ENCODE measurements at regions not wholly inside any gene's neighbourhood (a gene's known extent, or its start where the extent isn't known, plus 50 kb on each side); places are given as distances from the start of the nearest gene placed in this dataset.
"Not testable (repeated sequence)": the region's sequence is repeated elsewhere in the genome, so short reads cannot be mapped to it uniquely, and the experiment has no call there.

- no peak overlapping the region for H3K27ac ChIP-seq (ENCODE audit: low read depth, low read length)
- H3K9ac ChIP-seq (ENCODE audit: low read length): no peak overlapping the region
- no peaks in the 10 kb centered on the region for H3K27me3 ChIP-seq (ENCODE audit: control insufficient read depth in 1 of 2, insufficient read depth in 2 of 2, low read length in 2 of 2)
- H3K4me1 ChIP-seq (ENCODE audit: insufficient read depth, low read length): no peaks in the 10 kb centered on the region
- no peaks in the 10 kb centered on the region for H3K9me3 ChIP-seq (ENCODE audit: low read length)
- H3K36me3 ChIP-seq (ENCODE audit: insufficient read depth, low read length): no peaks in the 10 kb centered on the region
- no peak overlapping the region for H3K4me3 ChIP-seq (ENCODE audit: low read depth in 1 of 2, low read length in 2 of 2)
Observed at GRCh38 chr5:74394916-74395880, 245.3 kb downstream of the ENC1 start.

GRCh38 chr5:74394528-74394915 lies 246.0 kb downstream of the ENC1 start:
- no peaks in the 10 kb centered on the region for H3K9me3 ChIP-seq (ENCODE audit: low read length)
- H3K9ac ChIP-seq (ENCODE audit: low read length): no peak overlapping the region
- H3K27me3 ChIP-seq (ENCODE audit: control insufficient read depth in 1 of 2, insufficient read depth in 2 of 2, low read length in 2 of 2): no peaks in the 10 kb centered on the region
- H3K36me3 ChIP-seq (ENCODE audit: insufficient read depth, low read length): no peaks in the 10 kb centered on the region
- H3K4me3 ChIP-seq (ENCODE audit: low read depth in 1 of 2, low read length in 2 of 2): no peak overlapping the region
- no peak overlapping the region for H3K27ac ChIP-seq (ENCODE audit: low read depth, low read length)
- H3K4me1 ChIP-seq (ENCODE audit: insufficient read depth, low read length): no peaks in the 10 kb centered on the region

GRCh38 chr5:74393943-74394342 lies 246.6 kb downstream of the ENC1 start:
- Histone ChIP-seq H3K36me3 (ENCODE audit: insufficient read depth, low read length) (no peaks in the 10 kb centered on the region), H3K27me3 (ENCODE audit: control insufficient read depth in 1 of 2, insufficient read depth in 2 of 2, low read length in 2 of 2) (no peaks in the 10 kb centered on the region), H3K27ac (ENCODE audit: low read depth, low read length) (no peak overlapping the region), H3K9me3 (ENCODE audit: low read length) (no peaks in the 10 kb centered on the region), H3K9ac (ENCODE audit: low read length) (no peak overlapping the region), H3K4me1 (ENCODE audit: insufficient read depth, low read length) (no peaks in the 10 kb centered on the region), H3K4me3 (ENCODE audit: low read depth in 1 of 2, low read length in 2 of 2) (no peak overlapping the region)

- H3K4me1 ChIP-seq (ENCODE audit: insufficient read depth, low read length): no peaks in the 10 kb centered on the region
- no peaks in the 10 kb centered on the region for H3K27me3 ChIP-seq (ENCODE audit: control insufficient read depth in 1 of 2, insufficient read depth in 2 of 2, low read length in 2 of 2)
- no peak overlapping the region for H3K4me3 ChIP-seq (ENCODE audit: low read depth in 1 of 2, low read length in 2 of 2)
- H3K27ac ChIP-seq (ENCODE audit: low read depth, low read length): no peak overlapping the region
- H3K9me3 ChIP-seq (ENCODE audit: low read length): no peaks in the 10 kb centered on the region
- no peak overlapping the region for H3K9ac ChIP-seq (ENCODE audit: low read length)
- H3K36me3 ChIP-seq (ENCODE audit: insufficient read depth, low read length): no peaks in the 10 kb centered on the region
Observed at GRCh38 chr5:74392711-74393351, 247.7 kb downstream of the ENC1 start.

- Histone ChIP-seq H3K9me3 (ENCODE audit: low read length) (no peaks in the 10 kb centered on the region), H3K4me3 (ENCODE audit: low read depth in 1 of 2, low read length in 2 of 2) (no peak overlapping the region), H3K27me3 (ENCODE audit: control insufficient read depth in 1 of 2, insufficient read depth in 2 of 2, low read length in 2 of 2) (no peaks in the 10 kb centered on the region), H3K9ac (ENCODE audit: low read length) (no peak overlapping the region), H3K4me1 (ENCODE audit: insufficient read depth, low read length) (no peaks in the 10 kb centered on the region), H3K36me3 (ENCODE audit: insufficient read depth, low read length) (no peaks in the 10 kb centered on the region), H3K27ac (ENCODE audit: low read depth, low read length) (no peak overlapping the region)
Observed at GRCh38 chr5:74391410-74391809, 249.1 kb downstream of the ENC1 start.

- Histone ChIP-seq H3K27me3 (ENCODE audit: control insufficient read depth in 1 of 2, insufficient read depth in 2 of 2, low read length in 2 of 2) (no peaks in the 10 kb centered on the region), H3K9me3 (ENCODE audit: low read length) (no peaks in the 10 kb centered on the region), H3K36me3 (ENCODE audit: insufficient read depth, low read length) (no peaks in the 10 kb centered on the region), H3K27ac (ENCODE audit: low read depth, low read length) (no peak overlapping the region), H3K4me1 (ENCODE audit: insufficient read depth, low read length) (no peaks in the 10 kb centered on the region), H3K4me3 (ENCODE audit: low read depth in 1 of 2, low read length in 2 of 2) (no peak overlapping the region), H3K9ac (ENCODE audit: low read length) (no peak overlapping the region)
Observed at GRCh38 chr5:74390822-74391221, 249.7 kb downstream of the ENC1 start.

- Histone ChIP-seq H3K36me3 (ENCODE audit: insufficient read depth, low read length) (no peaks in the 10 kb centered on the region), H3K27me3 (ENCODE audit: control insufficient read depth in 1 of 2, insufficient read depth in 2 of 2, low read length in 2 of 2) (no peaks in the 10 kb centered on the region), H3K4me3 (ENCODE audit: low read depth in 1 of 2, low read length in 2 of 2) (no peak overlapping the region), H3K27ac (ENCODE audit: low read depth, low read length) (no peak overlapping the region), H3K4me1 (ENCODE audit: insufficient read depth, low read length) (no peaks in the 10 kb centered on the region), H3K9me3 (ENCODE audit: low read length) (no peaks in the 10 kb centered on the region), H3K9ac (ENCODE audit: low read length) (no peak overlapping the region)
Observed at GRCh38 chr5:74390306-74390637, 250.3 kb downstream of the ENC1 start.

GRCh38 chr5:74389531-74390305 lies 250.8 kb downstream of the ENC1 start:
- Histone ChIP-seq H3K36me3 (ENCODE audit: insufficient read depth, low read length) (no peaks in the 10 kb centered on the region), H3K27ac (ENCODE audit: low read depth, low read length) (no peak overlapping the region), H3K27me3 (ENCODE audit: control insufficient read depth in 1 of 2, insufficient read depth in 2 of 2, low read length in 2 of 2) (no peaks in the 10 kb centered on the region), H3K4me1 (ENCODE audit: insufficient read depth, low read length) (no peaks in the 10 kb centered on the region), H3K9me3 (ENCODE audit: low read length) (no peaks in the 10 kb centered on the region), H3K4me3 (ENCODE audit: low read depth in 1 of 2, low read length in 2 of 2) (no peak overlapping the region), H3K9ac (ENCODE audit: low read length) (no peak overlapping the region)

GRCh38 chr5:74388411-74388810 lies 252.1 kb downstream of the ENC1 start:
- not testable (repeated sequence) for H3K36me3 ChIP-seq (ENCODE audit: insufficient read depth, low read length); H3K9me3 ChIP-seq (ENCODE audit: low read length); H3K27me3 ChIP-seq (ENCODE audit: control insufficient read depth in 1 of 2, insufficient read depth in 2 of 2, low read length in 2 of 2)

GRCh38 chr5:74386571-74387334 lies 253.8 kb downstream of the ENC1 start:
- no peak overlapping the region for H3K9ac ChIP-seq (ENCODE audit: low read length)
- no peak overlapping the region for H3K27ac ChIP-seq (ENCODE audit: low read depth, low read length)
- H3K9me3 ChIP-seq (ENCODE audit: low read length): no peaks in the 10 kb centered on the region
- no peaks in the 10 kb centered on the region for H3K27me3 ChIP-seq (ENCODE audit: control insufficient read depth in 1 of 2, insufficient read depth in 2 of 2, low read length in 2 of 2)
- H3K36me3 ChIP-seq (ENCODE audit: insufficient read depth, low read length): no peaks in the 10 kb centered on the region
- H3K4me3 ChIP-seq (ENCODE audit: low read depth in 1 of 2, low read length in 2 of 2): no peak overlapping the region
- H3K4me1 ChIP-seq (ENCODE audit: insufficient read depth, low read length): no peaks in the 10 kb centered on the region

More at GRCh38 chr5:74388411-74388810, 252.1 kb downstream of the ENC1 start:
- not testable (repeated sequence) for H3K27ac ChIP-seq (ENCODE audit: low read depth, low read length); H3K9ac ChIP-seq (ENCODE audit: low read length); H3K4me1 ChIP-seq (ENCODE audit: insufficient read depth, low read length); H3K4me3 ChIP-seq (ENCODE audit: low read depth in 1 of 2, low read length in 2 of 2)

- Histone ChIP-seq H3K9ac (ENCODE audit: low read length) (no peak overlapping the region), H3K9me3 (ENCODE audit: low read length) (no peaks in the 10 kb centered on the region), H3K36me3 (ENCODE audit: insufficient read depth, low read length) (no peaks in the 10 kb centered on the region), H3K27ac (ENCODE audit: low read depth, low read length) (no peak overlapping the region), H3K4me1 (ENCODE audit: insufficient read depth, low read length) (no peaks in the 10 kb centered on the region), H3K4me3 (ENCODE audit: low read depth in 1 of 2, low read length in 2 of 2) (no peak overlapping the region), H3K27me3 (ENCODE audit: control insufficient read depth in 1 of 2, insufficient read depth in 2 of 2, low read length in 2 of 2) (no peaks in the 10 kb centered on the region)
Observed at GRCh38 chr5:74384851-74385250, 255.7 kb downstream of the ENC1 start.
